GM21528 (cell line): ENCODE measurements at regions not wholly inside any gene's neighbourhood (a gene's known extent, or its start where the extent isn't known, plus 50 kb on each side); places are given as distances from the start of the nearest gene placed in this dataset.

ENCODE experiments used
- ATAC-seq: cut with Tn5 transposase; IDR thresholded peaks from one replicate; pipeline ENCODE4 v1.9.1; 2021; ENCODE audit warnings: mild to moderate bottlenecking, moderate library complexity; ENCODE audit not compliant: unreplicated experiment, low FRiP score

DNA sequence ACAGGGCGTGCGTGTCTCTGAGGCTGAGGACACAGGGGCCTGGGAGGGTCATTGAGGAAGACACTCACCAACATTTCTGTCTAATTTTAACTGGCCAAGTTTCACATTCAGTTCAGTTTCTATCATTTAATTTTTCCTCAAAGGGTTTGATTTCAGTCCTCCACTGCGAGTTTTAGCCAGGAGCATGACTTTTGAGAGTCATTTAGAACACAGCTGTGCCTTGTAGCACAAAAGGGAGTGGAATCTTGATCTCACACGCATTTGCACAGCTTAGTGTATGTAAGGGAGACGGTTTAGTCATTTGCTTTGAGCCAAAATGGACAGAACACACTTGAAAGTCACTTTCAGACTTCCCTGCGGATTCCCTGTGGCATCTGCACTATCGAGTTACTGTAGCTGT is 1090.8 kb downstream of the BCL11B start:
- ATAC-seq: no peak

DNA sequence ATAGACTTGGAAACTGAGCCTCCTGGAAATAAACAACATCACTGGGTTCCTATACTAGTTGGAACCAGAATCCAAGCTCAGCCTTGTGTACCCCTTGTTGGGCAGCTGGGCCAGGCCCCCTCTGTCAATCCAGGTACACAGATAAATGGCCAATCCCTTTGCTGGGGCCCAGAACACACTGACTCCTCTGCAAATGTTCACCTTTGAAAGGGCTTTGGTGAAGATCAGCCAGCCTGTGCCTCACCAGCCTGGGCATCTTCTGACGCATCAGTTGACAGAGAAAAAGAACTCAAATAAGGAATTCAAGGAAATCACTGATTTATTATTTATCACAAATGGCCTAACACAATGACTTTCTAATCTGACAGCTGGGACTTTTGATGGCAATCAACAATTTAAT is 1090.2 kb downstream of the BCL11B start:
- no peak for ATAC-seq

DNA sequence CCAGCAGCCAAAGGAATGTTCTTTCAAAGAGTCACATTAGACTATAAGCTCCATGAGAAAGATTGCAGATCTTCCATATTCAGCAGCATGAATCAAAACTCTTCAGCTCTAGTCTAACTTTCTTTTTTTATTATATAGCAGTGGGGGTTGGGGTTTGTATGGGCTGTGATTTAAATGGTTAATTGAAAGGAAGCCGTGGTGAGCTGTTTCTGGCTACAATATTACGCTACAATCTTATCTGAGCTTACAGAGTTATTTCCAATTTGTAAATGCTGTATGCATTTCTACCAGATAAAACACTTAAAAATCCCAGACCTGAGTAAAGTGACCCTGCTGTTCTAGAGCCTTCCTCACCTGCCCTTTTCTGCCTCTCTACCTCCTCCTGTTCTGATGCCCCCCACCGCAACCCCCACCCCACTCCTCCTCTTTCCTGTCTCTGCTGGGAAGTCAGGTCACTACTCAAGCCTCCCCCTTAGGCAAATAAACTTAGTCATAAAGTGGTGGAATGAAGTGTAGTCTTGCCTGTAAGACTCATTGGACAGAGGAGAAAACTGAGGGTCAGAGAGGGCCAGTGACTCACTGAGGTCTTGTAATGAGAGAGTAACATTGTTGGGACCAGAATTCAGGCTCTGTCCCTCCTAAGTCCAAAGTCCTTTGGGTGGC is 1089.5 kb downstream of the BCL11B start:
- ATAC-seq: no peak

DNA sequence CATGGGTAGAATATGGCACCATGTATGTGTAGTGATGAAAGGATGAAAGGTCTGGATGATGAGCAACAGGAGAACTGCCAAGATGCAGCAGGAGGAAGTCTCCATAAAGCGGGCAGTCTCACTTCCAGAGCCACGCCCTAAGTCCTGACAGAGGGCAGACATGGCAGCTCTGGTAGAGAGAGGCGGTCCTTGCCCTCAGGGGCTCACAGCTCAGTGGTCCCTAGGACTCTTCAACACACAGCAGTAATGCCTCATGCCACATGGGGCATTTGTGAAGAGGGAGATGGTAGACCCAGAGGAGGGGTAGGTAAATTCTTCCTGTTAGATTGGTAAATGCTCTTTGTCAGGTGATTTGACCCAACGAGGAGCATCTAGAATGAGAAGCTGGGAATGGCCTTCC is 1088.4 kb downstream of the BCL11B start:
- ATAC-seq: no peak

- no peak for ATAC-seq
These were observed 1087.5 kb downstream of the BCL11B start for GRCh38 chr14:98184457-98184856.

GRCh38 chr14:98185036-98185435 is 1087.0 kb downstream of the BCL11B start:
- ATAC-seq: no peak

GRCh38 chr14:98186140-98186539 is 1085.9 kb downstream of the BCL11B start:
- ATAC-seq: no peak

- ATAC-seq: no peak
These were observed 1084.7 kb downstream of the BCL11B start for GRCh38 chr14:98187281-98187680.

DNA sequence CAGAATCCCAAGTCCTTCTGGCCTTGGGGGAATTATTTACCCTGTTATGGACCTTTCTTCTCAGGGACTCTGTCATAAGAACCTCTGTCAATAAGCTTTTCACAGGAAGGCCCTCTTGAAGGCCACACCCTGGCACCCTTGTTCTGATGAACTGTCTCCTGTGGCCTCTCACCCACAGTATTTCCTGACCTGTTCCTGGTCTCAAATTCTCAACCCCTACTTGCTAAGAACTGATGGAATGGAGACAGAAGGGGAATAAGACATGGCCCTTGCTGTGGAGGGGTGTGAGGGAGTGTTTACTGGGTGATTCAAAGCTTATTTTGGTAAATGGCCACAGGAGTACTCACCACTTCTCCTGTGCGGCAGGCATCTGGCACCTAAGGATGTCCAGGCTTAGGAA is 1082.9 kb downstream of the BCL11B start:
- no peak for ATAC-seq

DNA sequence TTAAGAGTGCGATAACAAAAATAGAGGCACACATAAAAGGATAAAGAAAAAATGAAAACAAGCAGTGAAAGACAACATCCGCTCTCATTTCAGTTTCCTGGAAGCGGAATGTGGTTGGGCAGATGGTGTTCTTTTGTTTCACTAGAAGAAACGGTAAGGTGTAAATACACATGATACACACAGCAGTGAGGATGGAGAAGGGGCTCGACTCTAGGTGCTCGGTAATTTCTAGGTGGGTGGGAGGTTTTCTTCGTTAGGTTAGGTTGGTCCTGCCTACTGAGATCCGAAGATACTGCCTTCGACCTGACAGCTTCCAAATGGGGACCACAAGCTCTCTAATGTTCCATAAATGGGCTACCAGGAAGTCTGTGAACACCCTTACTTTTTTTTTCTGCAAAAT is 1082.5 kb downstream of the BCL11B start:
- no peak for ATAC-seq

DNA sequence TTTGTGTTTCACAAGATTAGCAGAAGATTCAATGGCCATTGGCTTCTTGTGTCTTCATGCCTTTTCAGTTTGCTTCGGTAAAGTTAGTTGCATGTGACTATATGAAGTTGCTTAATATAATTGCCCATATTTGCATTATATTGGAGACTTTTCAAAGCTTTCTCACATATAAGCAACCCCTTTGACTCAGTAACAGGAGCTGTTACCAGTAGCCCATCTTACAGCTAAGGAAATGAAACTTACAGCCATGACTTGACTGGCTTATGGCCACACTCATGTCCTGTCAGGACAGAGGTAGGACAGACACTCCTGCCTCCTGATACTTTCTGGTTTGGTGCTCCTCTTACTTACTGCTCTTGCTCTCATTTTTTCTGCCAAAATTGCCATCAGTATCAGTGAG is 1082.1 kb downstream of the BCL11B start:
- ATAC-seq: no peak

- ATAC-seq: no peak
These were observed 1079.1 kb downstream of the BCL11B start for GRCh38 chr14:98192946-98193345.

DNA sequence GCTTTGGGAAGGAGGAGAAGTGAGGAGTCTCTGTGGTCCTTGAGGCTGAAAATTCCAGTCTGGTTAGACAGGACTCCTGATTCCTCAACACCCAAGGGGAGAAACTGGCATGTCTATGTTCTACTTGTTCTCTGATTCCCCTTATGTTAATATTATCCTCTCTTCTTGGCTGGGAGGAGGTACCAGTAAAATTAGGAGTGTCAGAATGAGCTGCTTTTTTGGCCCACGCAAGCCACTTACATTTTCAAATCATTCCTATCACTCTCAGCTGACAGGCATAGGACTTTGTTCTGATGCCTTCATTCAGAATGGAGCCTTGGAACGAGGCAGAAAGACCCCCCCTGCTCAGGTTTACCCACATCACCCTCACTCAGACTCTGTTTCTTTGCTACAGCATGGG is 1077.2 kb downstream of the BCL11B start:
- ATAC-seq: no peak

DNA sequence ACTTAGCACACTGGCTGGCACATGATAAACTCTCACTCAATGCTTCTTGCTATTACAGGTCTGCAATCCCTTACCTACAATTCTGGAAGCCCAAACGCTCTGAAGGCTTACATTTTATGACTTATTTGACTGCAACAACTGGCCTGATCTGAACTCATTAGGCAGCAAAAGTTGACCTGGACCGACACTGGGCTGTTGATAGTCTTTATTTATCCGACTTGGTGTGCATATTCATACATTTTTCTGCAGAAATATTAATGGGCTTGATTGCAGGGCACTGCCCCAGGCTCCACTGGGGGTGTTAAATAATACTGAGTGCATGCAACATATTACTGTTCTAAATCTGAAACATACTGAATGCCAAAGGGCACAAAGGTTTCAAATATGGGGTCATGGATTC is 1076.7 kb downstream of the BCL11B start:
- no peak for ATAC-seq

DNA sequence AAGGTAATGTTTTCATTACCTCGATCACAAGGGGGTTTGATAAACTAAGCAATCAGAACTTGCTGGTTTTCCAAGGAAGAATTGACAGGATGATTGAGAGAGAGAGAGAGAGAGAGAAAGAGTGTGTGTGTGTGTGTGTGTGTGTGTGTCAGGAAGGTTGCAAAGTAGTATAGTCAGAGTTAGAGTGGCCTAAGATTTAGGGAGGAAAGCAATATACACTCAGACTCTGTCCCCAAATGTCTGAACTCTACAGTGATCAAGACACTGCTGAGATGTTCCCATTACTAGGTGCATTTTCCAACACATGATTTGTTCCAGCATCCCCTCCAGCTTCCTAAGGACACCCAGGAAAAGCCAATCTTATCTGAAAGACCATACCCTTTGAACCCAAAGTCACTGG is 1074.1 kb downstream of the BCL11B start:
- no peak for ATAC-seq

GRCh38 chr14:98198385-98198784 is 1073.6 kb downstream of the BCL11B start:
- ATAC-seq: no peak

- no peak for ATAC-seq
These were observed 1071.4 kb downstream of the BCL11B start for GRCh38 chr14:98200601-98201000.

DNA sequence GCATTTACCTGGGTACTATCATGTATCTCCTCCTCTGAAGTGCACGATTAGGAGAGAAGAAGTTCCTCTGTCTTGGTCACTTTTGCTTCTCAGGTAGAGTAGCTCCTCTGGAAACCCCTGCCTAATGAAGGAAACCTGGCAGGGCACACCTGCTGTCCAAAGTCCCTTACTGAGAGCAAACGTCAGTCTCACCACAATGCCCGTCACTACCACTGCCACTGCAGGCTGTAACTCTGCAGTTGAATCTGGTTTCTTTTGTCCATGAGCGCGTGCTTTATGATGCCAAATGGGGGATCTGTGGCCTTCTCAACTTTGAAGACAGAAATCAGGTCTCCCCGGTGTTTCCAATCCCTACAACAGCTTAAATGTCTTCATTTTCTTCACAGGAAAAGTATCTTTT is 1068.6 kb downstream of the BCL11B start:
- no peak for ATAC-seq

DNA sequence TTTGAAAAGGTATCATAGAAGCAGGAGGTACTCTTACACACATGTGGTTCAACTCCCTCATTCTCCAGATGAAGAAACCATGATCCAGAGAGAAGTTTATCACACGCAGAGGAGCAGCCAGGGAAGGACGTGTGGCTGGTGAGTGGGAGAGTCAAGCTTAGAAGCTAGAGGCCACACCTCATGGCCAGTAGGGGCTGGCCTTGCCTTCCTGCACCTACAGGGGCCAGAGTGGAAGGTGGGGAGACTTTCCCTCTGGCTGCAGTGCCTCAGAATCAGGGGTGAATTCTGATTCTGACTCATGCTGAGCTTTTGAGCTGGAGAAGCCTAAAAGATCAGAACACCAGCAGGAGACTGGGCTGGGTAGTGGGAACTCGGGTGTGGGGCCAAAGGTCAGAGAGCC is 1067.9 kb downstream of the BCL11B start:
- ATAC-seq: no peak

- ATAC-seq: no peak
These were observed 1064.6 kb downstream of the BCL11B start for GRCh38 chr14:98207415-98207814.

GRCh38 chr14:98208211-98208611 is 1063.8 kb downstream of the BCL11B start:
- no peak for ATAC-seq

GRCh38 chr14:98208943-98209342 is 1063.1 kb downstream of the BCL11B start:
- no peak for ATAC-seq

DNA sequence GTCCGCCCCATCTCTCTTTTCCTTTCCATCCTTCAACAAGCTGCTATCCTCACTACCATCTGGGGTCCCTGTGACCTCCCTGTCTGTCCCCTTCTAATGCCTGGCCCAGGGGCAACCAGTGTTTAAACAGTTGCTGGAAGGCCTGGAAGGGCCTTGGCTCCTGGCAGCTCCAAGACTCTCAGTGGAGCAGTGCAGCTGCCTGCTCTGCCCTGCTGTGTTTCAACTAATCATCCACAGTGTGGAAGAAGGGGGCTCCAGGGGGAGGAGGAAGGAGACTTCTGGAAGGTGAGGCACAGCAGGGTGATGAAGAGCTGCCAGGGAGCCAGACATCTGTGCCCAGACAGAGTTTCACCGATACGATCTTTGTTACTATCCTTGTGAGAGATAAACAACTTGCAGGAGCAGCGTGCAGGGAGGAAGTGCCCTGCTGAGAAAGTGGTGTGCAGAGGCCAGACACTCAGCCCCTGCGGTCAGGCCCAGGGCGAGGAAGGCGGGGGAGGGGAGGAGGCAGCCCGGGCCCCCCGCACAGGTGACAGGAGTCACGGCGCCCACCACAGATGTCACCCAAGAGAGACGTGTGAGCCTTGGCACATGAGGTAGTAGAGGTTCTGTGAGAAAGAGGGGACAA is 1061.8 kb downstream of the BCL11B start:
- no peak for ATAC-seq
